GM23338 (cell line): ENCODE measurements at regions not wholly inside any gene's neighbourhood (a gene's known extent, or its start where the extent isn't known, plus 50 kb on each side); places are given as distances from the start of the nearest gene placed in this dataset.

Source experiments
- ATAC-seq: fragments of 200-7000 bp; cut with Tn5 transposase; 3 replicates; pipeline ENCODE4 v1.9.1; 2020
- DNase-seq: peaks from one replicate; pipeline ENCODE4 v3.0.0-alpha.2; 2015; ENCODE audit warnings: low spot score
- H2AFZ ChIP-seq: fragments of 200-600 bp; sonication (generic); 2 replicates; pipeline ENCODE4 v1.8.0; 2016; ENCODE audit warnings: antibody characterized with exemption, mild to moderate bottlenecking, moderate library complexity
- H3F3A ChIP-seq: fragments of 200-600 bp; sonication (generic); replicated peaks from 2 replicates; pipeline ENCODE4 v1.8.0; 2017; ENCODE audit warnings: antibody characterized with exemption, mixed run types, low read depth
- H3K27ac ChIP-seq: fragments of 200-600 bp; sonication (generic); 2 replicates; pipeline ENCODE4 v1.6.1; 2016; ENCODE audit warnings: low read depth
- H3K27me3 ChIP-seq: fragments of 200-600 bp; sonication (generic); 2 replicates; pipeline ENCODE4 v1.8.0; 2016; ENCODE audit warnings: mild to moderate bottlenecking, mixed run types, moderate library complexity; ENCODE audit not compliant: insufficient read depth
- H3K36me3 ChIP-seq: fragments of 200-600 bp; sonication (generic); 2 replicates; pipeline ENCODE4 v1.8.0; 2016; ENCODE audit warnings: mild to moderate bottlenecking; ENCODE audit not compliant: insufficient read depth
- H3K4me1 ChIP-seq: fragments of 200-600 bp; sonication (generic); 2 replicates; pipeline ENCODE4 v1.8.0; 2016; ENCODE audit warnings: mild to moderate bottlenecking, moderate library complexity; ENCODE audit not compliant: insufficient read depth
- H3K4me2 ChIP-seq: fragments of 200-600 bp; sonication (generic); 2 replicates; pipeline ENCODE4 v1.7.1; 2017; ENCODE audit warnings: mixed run types
- H3K4me3 ChIP-seq: fragments of 200-600 bp; sonication (generic); 2 replicates; pipeline ENCODE4 v1.6.1; 2016; ENCODE audit warnings: mixed run types
- H3K79me2 ChIP-seq: fragments of 200-600 bp; sonication (generic); replicated peaks from 2 replicates; pipeline ENCODE4 v1.8.0; 2017; ENCODE audit warnings: mild to moderate bottlenecking; ENCODE audit not compliant: insufficient read depth
- H3K9me2 ChIP-seq: fragments of 200-600 bp; sonication (generic); 2 replicates; pipeline ENCODE4 v1.8.0; 2017; ENCODE audit not compliant: insufficient read depth
- H4K20me1 ChIP-seq: fragments of 200-600 bp; sonication (generic); replicated peaks from 2 replicates; pipeline ENCODE4 v1.8.0; 2017; ENCODE audit warnings: mild to moderate bottlenecking; ENCODE audit not compliant: insufficient read depth
- H3K27ac Mint-ChIP-seq: 2 replicates; pipeline ENCODE4 v1.8.0; 2020; ENCODE audit warnings: inconsistent platforms, mild to moderate bottlenecking, moderate library complexity, mixed read lengths
- H3K27me3 Mint-ChIP-seq: 3 replicates; pipeline ENCODE4 v1.8.0; 2022; ENCODE audit warnings: low read depth, mild to moderate bottlenecking, moderate library complexity, mixed read lengths, inconsistent platforms; ENCODE audit not compliant: insufficient read depth, poor library complexity
- H3K36me3 Mint-ChIP-seq: 3 replicates; pipeline ENCODE4 v1.8.0; 2021; ENCODE audit warnings: low read depth, mild to moderate bottlenecking, inconsistent platforms, moderate library complexity, mixed read lengths
- H3K4me1 Mint-ChIP-seq: 3 replicates; pipeline ENCODE4 v1.8.0; 2020; ENCODE audit warnings: mild to moderate bottlenecking, inconsistent platforms, mixed read lengths
- H3K4me3 Mint-ChIP-seq: 3 replicates; pipeline ENCODE4 v1.8.0; 2021; ENCODE audit warnings: moderate library complexity, mild to moderate bottlenecking, inconsistent platforms, mixed read lengths
- H3K9me3 Mint-ChIP-seq: 3 replicates; pipeline ENCODE4 v1.8.0; 2020; ENCODE audit warnings: moderate library complexity, mild to moderate bottlenecking, inconsistent platforms, mixed read lengths
- CREB1 ChIP-seq: fragments of 250-450 bp; sonication (Bioruptor Pico); IDR thresholded peaks from 2 replicates; pipeline ENCODE4 v1.5.0; 2020; ENCODE audit warnings: low read depth, mild to moderate bottlenecking, moderate library complexity
- EZH2 ChIP-seq: fragments of 200-600 bp; sonication (generic); IDR thresholded peaks from one replicate; pipeline ENCODE4 v1.8.0; 2017; ENCODE audit warnings: antibody characterized with exemption, mild to moderate bottlenecking, low read depth; ENCODE audit not compliant: unreplicated experiment
- EZH2phosphoT487 ChIP-seq: fragments of 200-600 bp; sonication (generic); IDR thresholded peaks from one replicate; pipeline ENCODE4 v1.8.1; 2018; ENCODE audit warnings: antibody characterized with exemption; ENCODE audit not compliant: unreplicated experiment
- JUNB ChIP-seq: IDR thresholded peaks from one replicate; pipeline ENCODE4 v1.6.1; 2016; ENCODE audit warnings: antibody characterized with exemption; ENCODE audit not compliant: unreplicated experiment
- NANOG ChIP-seq: IDR thresholded peaks from 2 replicates; pipeline ENCODE4 v1.6.1; 2016; ENCODE audit warnings: antibody characterized with exemption, borderline replicate concordance
- POLR2AphosphoS5 ChIP-seq: IDR thresholded peaks from 2 replicates; pipeline ENCODE4 v1.6.1; 2016; ENCODE audit warnings: antibody characterized with exemption, low read depth
- REST ChIP-seq: IDR thresholded peaks from one replicate; pipeline ENCODE4 v1.6.1; 2018; ENCODE audit warnings: antibody characterized with exemption; ENCODE audit not compliant: unreplicated experiment
- STAT1 ChIP-seq: IDR thresholded peaks from one replicate; pipeline ENCODE4 v1.6.1; 2016; ENCODE audit warnings: antibody characterized with exemption; ENCODE audit not compliant: unreplicated experiment
- TF ChIP-seq, protein P1 (sequence below): fragments of 250-450 bp; sonication (Bioruptor Pico); IDR thresholded peaks from 2 replicates; pipeline ENCODE4 v1.5.0; 2020; ENCODE audit warnings: mild to moderate bottlenecking, moderate library complexity
- TF ChIP-seq, protein P2 (sequence below): IDR thresholded peaks from 2 replicates; pipeline ENCODE4 v1.6.1; 2016; ENCODE audit warnings: antibody characterized with exemption

DNA sequence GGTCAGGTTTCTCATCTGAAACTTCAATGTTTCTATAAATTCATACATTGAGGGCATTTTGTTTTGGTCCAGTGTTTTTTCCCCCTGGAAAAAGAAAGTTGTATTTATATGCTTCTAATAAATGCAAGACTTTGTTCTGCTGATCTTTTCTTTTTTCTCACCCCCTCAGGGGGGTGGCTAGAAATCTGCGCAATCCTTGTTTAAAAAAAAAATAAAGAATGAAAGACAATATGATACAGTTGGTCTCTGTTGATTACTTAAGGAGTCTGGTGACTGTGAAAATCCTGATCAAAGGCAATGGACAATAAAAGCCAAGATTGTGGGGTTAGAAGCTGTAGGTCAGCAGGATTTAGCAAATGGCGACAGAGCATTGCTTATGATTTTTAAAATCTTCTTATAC, 180.5 kb downstream of the KIT start:
- TF ChIP-seq JUNB: no peak
- no peak for ATAC-seq
- H3K79me2 ChIP-seq: no peaks in the 10 kb centered on the region
- no peaks in the 10 kb centered on the region for H3K36me3 Mint-ChIP-seq
- H3K27me3 ChIP-seq: no peaks in the 10 kb centered on the region
- no peak overlapping the region for H3K27ac ChIP-seq
- H3K27ac Mint-ChIP-seq: no peak overlapping the region
- no peaks in the 10 kb centered on the region for H3K4me1 ChIP-seq
- no peaks in the 10 kb centered on the region for H3F3A ChIP-seq
- H3K4me3 Mint-ChIP-seq: no peak overlapping the region
- H3K27me3 Mint-ChIP-seq: no peaks in the 10 kb centered on the region
- H4K20me1 ChIP-seq: no peaks in the 10 kb centered on the region
- no peak for DNase-seq
- peaks cover 3% of the 10 kb centered on the region; the same call in 1 of the 3 replicates for H3K4me1 Mint-ChIP-seq
- H3K36me3 ChIP-seq: no peaks in the 10 kb centered on the region
- H3K9me2 ChIP-seq: no peaks in the 10 kb centered on the region
- H3K4me3 ChIP-seq: no peak overlapping the region
- H3K9me3 Mint-ChIP-seq: no peaks in the 10 kb centered on the region
- no peak overlapping the region for H3K4me2 ChIP-seq
- no peak overlapping the region for H2AFZ ChIP-seq

DNA sequence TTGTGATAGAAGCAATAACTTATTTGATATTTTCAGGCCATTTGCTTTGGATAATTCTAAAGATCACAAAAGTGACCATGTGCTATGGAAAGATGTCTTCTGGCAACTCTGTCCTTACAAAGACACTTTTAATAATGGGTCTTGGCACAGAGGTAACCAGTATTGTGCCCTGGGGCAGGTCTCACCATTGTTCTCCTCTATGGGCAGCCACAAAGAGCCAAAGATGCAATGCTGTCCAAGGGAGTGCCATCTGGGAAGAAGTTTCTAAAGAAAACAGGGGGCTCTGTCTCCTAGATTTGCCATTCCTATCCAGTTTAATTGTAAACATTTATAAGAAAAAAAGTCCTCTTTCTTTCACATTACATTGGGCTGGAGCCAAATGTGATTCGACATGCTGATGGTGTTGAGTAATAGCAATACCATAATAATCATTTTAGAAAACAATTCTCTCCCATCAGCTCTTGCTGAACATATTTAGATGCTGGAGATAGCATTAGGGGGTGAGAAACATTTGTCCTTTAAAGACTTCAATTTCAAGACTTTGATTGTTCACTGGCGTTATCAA, 179.9 kb downstream of the KIT start:
- H3K36me3 Mint-ChIP-seq: no peaks in the 10 kb centered on the region
- no peak overlapping the region for H3K27ac ChIP-seq
- H2AFZ ChIP-seq: no peak overlapping the region
- ATAC-seq (no peak), DNase-seq (no peak)
- no peaks in the 10 kb centered on the region for H3K27me3 Mint-ChIP-seq
- H3F3A ChIP-seq: no peaks in the 10 kb centered on the region
- H4K20me1 ChIP-seq: no peaks in the 10 kb centered on the region
- no peaks in the 10 kb centered on the region for H3K9me3 Mint-ChIP-seq
- no peaks in the 10 kb centered on the region for H3K79me2 ChIP-seq
- peaks cover 3% of the 10 kb centered on the region; the same call in 1 of the 3 replicates for H3K4me1 Mint-ChIP-seq
- H3K4me3 ChIP-seq: no peak overlapping the region
- no peaks in the 10 kb centered on the region for H3K4me1 ChIP-seq
- no peaks in the 10 kb centered on the region for H3K36me3 ChIP-seq
- no peak overlapping the region for H3K27ac Mint-ChIP-seq
- H3K4me2 ChIP-seq: no peak overlapping the region
- no peak overlapping the region for H3K4me3 Mint-ChIP-seq
- H3K27me3 ChIP-seq: no peaks in the 10 kb centered on the region
- no peaks in the 10 kb centered on the region for H3K9me2 ChIP-seq
- no peak for TF ChIP-seq EZH2phosphoT487
- TF ChIP-seq, protein P1, sequence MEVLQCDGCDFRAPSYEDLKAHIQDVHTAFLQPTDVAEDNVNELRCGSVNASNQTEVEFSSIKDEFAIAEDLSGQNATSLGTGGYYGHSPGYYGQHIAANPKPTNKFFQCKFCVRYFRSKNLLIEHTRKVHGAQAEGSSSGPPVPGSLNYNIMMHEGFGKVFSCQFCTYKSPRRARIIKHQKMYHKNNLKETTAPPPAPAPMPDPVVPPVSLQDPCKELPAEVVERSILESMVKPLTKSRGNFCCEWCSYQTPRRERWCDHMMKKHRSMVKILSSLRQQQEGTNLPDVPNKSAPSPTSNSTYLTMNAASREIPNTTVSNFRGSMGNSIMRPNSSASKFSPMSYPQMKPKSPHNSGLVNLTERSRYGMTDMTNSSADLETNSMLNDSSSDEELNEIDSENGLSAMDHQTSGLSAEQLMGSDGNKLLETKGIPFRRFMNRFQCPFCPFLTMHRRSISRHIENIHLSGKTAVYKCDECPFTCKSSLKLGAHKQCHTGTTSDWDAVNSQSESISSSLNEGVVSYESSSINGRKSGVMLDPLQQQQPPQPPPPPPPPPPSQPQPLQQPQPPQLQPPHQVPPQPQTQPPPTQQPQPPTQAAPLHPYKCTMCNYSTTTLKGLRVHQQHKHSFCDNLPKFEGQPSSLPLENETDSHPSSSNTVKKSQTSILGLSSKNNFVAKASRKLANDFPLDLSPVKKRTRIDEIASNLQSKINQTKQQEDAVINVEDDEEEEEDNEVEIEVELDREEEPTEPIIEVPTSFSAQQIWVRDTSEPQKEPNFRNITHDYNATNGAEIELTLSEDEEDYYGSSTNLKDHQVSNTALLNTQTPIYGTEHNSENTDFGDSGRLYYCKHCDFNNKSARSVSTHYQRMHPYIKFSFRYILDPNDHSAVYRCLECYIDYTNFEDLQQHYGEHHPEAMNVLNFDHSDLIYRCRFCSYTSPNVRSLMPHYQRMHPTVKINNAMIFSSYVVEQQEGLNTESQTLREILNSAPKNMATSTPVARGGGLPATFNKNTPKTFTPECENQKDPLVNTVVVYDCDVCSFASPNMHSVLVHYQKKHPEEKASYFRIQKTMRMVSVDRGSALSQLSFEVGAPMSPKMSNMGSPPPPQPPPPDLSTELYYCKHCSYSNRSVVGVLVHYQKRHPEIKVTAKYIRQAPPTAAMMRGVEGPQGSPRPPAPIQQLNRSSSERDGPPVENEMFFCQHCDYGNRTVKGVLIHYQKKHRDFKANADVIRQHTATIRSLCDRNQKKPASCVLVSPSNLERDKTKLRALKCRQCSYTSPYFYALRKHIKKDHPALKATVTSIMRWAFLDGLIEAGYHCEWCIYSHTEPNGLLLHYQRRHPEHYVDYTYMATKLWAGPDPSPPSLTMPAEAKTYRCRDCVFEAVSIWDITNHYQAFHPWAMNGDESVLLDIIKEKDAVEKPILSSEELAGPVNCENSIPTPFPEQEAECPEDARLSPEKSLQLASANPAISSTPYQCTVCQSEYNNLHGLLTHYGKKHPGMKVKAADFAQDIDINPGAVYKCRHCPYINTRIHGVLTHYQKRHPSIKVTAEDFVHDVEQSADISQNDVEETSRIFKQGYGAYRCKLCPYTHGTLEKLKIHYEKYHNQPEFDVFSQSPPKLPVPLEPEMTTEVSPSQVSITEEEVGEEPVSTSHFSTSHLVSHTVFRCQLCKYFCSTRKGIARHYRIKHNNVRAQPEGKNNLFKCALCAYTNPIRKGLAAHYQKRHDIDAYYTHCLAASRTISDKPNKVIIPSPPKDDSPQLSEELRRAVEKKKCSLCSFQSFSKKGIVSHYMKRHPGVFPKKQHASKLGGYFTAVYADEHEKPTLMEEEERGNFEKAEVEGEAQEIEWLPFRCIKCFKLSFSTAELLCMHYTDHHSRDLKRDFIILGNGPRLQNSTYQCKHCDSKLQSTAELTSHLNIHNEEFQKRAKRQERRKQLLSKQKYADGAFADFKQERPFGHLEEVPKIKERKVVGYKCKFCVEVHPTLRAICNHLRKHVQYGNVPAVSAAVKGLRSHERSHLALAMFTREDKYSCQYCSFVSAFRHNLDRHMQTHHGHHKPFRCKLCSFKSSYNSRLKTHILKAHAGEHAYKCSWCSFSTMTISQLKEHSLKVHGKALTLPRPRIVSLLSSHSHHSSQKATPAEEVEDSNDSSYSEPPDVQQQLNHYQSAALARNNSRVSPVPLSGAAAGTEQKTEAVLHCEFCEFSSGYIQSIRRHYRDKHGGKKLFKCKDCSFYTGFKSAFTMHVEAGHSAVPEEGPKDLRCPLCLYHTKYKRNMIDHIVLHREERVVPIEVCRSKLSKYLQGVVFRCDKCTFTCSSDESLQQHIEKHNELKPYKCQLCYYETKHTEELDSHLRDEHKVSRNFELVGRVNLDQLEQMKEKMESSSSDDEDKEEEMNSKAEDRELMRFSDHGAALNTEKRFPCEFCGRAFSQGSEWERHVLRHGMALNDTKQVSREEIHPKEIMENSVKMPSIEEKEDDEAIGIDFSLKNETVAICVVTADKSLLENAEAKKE (CRISPR knock-in tag): no peak
- TF ChIP-seq JUNB: no peak
- no peak for TF ChIP-seq STAT1
- TF ChIP-seq POLR2AphosphoS5: no peak
- no peak for TF ChIP-seq NANOG
- TF ChIP-seq REST: no peak
- no peak for TF ChIP-seq EZH2
- TF ChIP-seq CREB1 (CRISPR knock-in tag): no peak
- TF ChIP-seq, protein P2, sequence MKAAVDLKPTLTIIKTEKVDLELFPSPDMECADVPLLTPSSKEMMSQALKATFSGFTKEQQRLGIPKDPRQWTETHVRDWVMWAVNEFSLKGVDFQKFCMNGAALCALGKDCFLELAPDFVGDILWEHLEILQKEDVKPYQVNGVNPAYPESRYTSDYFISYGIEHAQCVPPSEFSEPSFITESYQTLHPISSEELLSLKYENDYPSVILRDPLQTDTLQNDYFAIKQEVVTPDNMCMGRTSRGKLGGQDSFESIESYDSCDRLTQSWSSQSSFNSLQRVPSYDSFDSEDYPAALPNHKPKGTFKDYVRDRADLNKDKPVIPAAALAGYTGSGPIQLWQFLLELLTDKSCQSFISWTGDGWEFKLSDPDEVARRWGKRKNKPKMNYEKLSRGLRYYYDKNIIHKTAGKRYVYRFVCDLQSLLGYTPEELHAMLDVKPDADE: no peak
